ENCODE measurements at regions not wholly inside any gene's neighbourhood (a gene's known extent, or its start where the extent isn't known, plus 50 kb on each side); places are given as distances from the start of the nearest gene placed in this dataset.

DNA sequence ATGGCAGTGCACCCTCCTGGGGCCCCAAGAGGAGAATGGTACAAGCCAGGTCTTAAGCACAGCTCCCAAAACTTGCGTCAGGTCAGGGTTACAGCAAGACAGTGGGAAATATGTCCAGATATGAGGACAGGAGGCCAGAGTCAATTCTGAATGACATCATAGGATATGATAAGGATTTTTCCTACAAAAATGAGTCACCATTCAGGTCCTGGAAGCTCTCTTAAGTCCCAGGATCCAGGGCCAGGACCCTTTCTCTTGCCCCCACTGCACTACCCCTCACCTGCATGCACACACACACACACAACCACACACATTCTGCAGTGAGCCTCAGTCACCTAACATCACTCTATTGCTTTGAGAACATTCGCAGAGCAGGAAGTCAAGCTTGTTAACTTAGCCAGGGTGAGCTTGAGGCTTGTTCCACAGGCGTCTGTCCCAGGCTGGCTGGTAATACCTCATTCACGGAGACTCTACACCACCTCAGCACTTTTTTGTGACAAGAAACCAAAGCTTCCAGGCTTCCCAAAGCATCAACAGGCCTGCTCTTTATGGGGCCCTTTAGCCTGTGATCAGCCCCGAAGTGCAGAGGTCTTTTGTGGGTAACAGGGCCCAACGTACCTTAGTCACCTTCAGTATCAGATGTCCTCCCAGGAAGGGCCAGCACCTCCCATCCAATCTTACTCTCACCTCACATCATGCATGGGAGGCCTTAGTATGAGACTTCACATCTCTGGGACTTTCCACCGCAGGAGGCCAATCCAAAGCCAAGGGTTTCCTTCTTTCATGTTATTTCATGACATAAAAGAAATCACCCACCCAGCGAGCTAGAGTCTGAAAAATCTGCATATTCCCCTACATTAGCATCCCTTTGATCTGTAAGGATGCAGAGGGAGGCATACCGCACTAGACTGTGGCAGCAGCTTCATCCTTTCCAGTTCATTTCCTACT lies 74.0 kb upstream of the LIPC start:
- TF ChIP-seq POLR2A (IDR thresholded peaks at IDR 0.05): no peak
- TF ChIP-seq, protein P1, sequence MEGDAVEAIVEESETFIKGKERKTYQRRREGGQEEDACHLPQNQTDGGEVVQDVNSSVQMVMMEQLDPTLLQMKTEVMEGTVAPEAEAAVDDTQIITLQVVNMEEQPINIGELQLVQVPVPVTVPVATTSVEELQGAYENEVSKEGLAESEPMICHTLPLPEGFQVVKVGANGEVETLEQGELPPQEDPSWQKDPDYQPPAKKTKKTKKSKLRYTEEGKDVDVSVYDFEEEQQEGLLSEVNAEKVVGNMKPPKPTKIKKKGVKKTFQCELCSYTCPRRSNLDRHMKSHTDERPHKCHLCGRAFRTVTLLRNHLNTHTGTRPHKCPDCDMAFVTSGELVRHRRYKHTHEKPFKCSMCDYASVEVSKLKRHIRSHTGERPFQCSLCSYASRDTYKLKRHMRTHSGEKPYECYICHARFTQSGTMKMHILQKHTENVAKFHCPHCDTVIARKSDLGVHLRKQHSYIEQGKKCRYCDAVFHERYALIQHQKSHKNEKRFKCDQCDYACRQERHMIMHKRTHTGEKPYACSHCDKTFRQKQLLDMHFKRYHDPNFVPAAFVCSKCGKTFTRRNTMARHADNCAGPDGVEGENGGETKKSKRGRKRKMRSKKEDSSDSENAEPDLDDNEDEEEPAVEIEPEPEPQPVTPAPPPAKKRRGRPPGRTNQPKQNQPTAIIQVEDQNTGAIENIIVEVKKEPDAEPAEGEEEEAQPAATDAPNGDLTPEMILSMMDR (IDR thresholded peaks at IDR 0.05): no peak
- TF ChIP-seq EP300 (IDR thresholded peaks at IDR 0.05): no peak
- no peak for TF ChIP-seq POLR2AphosphoS5 (IDR thresholded peaks at IDR 0.05)
